ENCODE measurements at regions not wholly inside any gene's neighbourhood (a gene's known extent, or its start where the extent isn't known, plus 50 kb on each side); places are given as distances from the start of the nearest gene placed in this dataset.

- TF ChIP-seq CTCF (IDR thresholded peaks at IDR 0.05; ENCODE audit: insufficient read depth, low read length, poor library complexity, severe bottlenecking): no peak
- Histone ChIP-seq H3K4me3 (replicated peaks; ENCODE audit: low read depth, low read length) (no peak overlapping the region), H3K27me3 (replicated peaks; ENCODE audit: control insufficient read depth, insufficient read depth, low read length) (no peaks in the 10 kb centered on the region), H3K36me3 (ENCODE audit: control insufficient read depth, insufficient read depth, low read length) (no peaks in the 10 kb centered on the region)
- no peak for DNase-seq (ENCODE audit: extremely low read depth, insufficient read length)
These were observed 1449.7 kb downstream of the PCDH7 start for GRCh38 chr4:32169841-32170240.

- H3K4me3 ChIP-seq (replicated peaks; ENCODE audit: low read depth, low read length): no peak overlapping the region
- no peak for DNase-seq (ENCODE audit: extremely low read depth, insufficient read length)
- no peak for TF ChIP-seq CTCF (IDR thresholded peaks at IDR 0.05; ENCODE audit: insufficient read depth, low read length, poor library complexity, severe bottlenecking)
These were observed 1451.9 kb downstream of the PCDH7 start for GRCh38 chr4:32172086-32172485.

GRCh38 chr4:32172761-32173160, 1452.6 kb downstream of the PCDH7 start:
- no peak for DNase-seq (ENCODE audit: extremely low read depth, insufficient read length)
- H3K4me3 ChIP-seq (replicated peaks; ENCODE audit: low read depth, low read length): no peak overlapping the region
- H3K36me3 ChIP-seq (ENCODE audit: control insufficient read depth, insufficient read depth, low read length): no peaks in the 10 kb centered on the region
- H3K27me3 ChIP-seq (replicated peaks; ENCODE audit: control insufficient read depth, insufficient read depth, low read length): no peaks in the 10 kb centered on the region
- TF ChIP-seq CTCF (IDR thresholded peaks at IDR 0.05; ENCODE audit: insufficient read depth, low read length, poor library complexity, severe bottlenecking): no peak

More at GRCh38 chr4:32172086-32172485, 1451.9 kb downstream of the PCDH7 start:
- no peaks in the 10 kb centered on the region for H3K36me3 ChIP-seq (ENCODE audit: control insufficient read depth, insufficient read depth, low read length)
- H3K27me3 ChIP-seq (replicated peaks; ENCODE audit: control insufficient read depth, insufficient read depth, low read length): no peaks in the 10 kb centered on the region

DNA sequence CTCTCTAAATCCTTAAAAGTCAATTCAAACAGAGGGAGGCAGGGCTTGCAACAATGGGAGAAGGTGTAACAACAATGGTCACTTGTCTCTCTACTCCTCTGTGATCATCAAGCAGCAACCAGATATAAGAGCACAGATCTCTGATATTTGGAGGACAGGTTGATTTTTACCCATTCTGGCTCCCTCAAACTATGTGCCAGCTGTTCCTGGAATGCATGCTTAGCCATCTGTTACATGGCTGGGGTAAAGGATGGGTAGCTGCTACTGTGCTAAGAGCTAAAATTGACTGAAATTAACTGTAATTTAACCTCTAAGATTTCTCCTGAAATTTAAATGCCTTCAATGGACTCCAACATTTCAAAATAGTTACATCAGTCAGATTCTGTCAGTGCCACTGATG, 1459.9 kb downstream of the PCDH7 start:
- H3K27me3 ChIP-seq (replicated peaks; ENCODE audit: control insufficient read depth, insufficient read depth, low read length): no peaks in the 10 kb centered on the region

GRCh38 chr4:32184186-32184585, 1464.0 kb downstream of the PCDH7 start:
- Histone ChIP-seq H3K4me3 (replicated peaks; ENCODE audit: low read depth, low read length) (no peak overlapping the region), H3K27me3 (replicated peaks; ENCODE audit: control insufficient read depth, insufficient read depth, low read length) (no peaks in the 10 kb centered on the region), H3K36me3 (ENCODE audit: control insufficient read depth, insufficient read depth, low read length) (no peaks in the 10 kb centered on the region)
- DNase-seq (ENCODE audit: extremely low read depth, insufficient read length): no peak
- TF ChIP-seq CTCF (IDR thresholded peaks at IDR 0.05; ENCODE audit: insufficient read depth, low read length, poor library complexity, severe bottlenecking): no peak

More for the DNA sequence above, 1459.9 kb downstream of the PCDH7 start:
- TF ChIP-seq CTCF (IDR thresholded peaks at IDR 0.05; ENCODE audit: insufficient read depth, low read length, poor library complexity, severe bottlenecking): no peak
- H3K4me3 ChIP-seq (replicated peaks; ENCODE audit: low read depth, low read length): no peak overlapping the region
- DNase-seq (ENCODE audit: extremely low read depth, insufficient read length): no peak
- no peaks in the 10 kb centered on the region for H3K36me3 ChIP-seq (ENCODE audit: control insufficient read depth, insufficient read depth, low read length)

GRCh38 chr4:32189130-32189529, 1469.0 kb downstream of the PCDH7 start:
- H3K4me3 ChIP-seq (replicated peaks; ENCODE audit: low read depth, low read length): no peak overlapping the region
- H3K27me3 ChIP-seq (replicated peaks; ENCODE audit: control insufficient read depth, insufficient read depth, low read length): no peaks in the 10 kb centered on the region
- no peak for DNase-seq (ENCODE audit: extremely low read depth, insufficient read length)
- no peak for TF ChIP-seq CTCF (IDR thresholded peaks at IDR 0.05; ENCODE audit: insufficient read depth, low read length, poor library complexity, severe bottlenecking)
- no peaks in the 10 kb centered on the region for H3K36me3 ChIP-seq (ENCODE audit: control insufficient read depth, insufficient read depth, low read length)
